NCI-H128 (cell line): ENCODE measurements at regions not wholly inside any gene's neighbourhood (a gene's known extent, or its start where the extent isn't known, plus 50 kb on each side); places are given as distances from the start of the nearest gene placed in this dataset.
"Not testable (repeated sequence)": the region's sequence is repeated elsewhere in the genome, so short reads cannot be mapped to it uniquely, and the experiment has no call there.

Experiments
- DNase-seq: peaks from one replicate; lab custom pipeline; 2025; ENCODE audit not compliant: unreplicated experiment; lab: John Stamatoyannopoulos, UW

- no peak for DNase-seq
Measured at GRCh38 chr4:150021483-150021882, 56.8 kb upstream of the DCLK2 start.

GRCh38 chr4:150023489-150023888 lies 54.8 kb upstream of the DCLK2 start:
- DNase-seq, result no peak

- DNase-seq, result not testable (repeated sequence)
Measured at GRCh38 chr4:150026987-150027386, 51.3 kb upstream of the DCLK2 start.
